ENCODE measurements at regions not wholly inside any gene's neighbourhood (a gene's known extent, or its start where the extent isn't known, plus 50 kb on each side); places are given as distances from the start of the nearest gene placed in this dataset.

- TF ChIP-seq POLR2A (IDR thresholded peaks at IDR 0.05) = no peak
- TF ChIP-seq CTCF (IDR thresholded peaks at IDR 0.05) = no peak
Measured at GRCh38 chr11:97850701-97851100, 1170.0 kb upstream of the CNTN5 start.
